ENCODE measurements at regions not wholly inside any gene's neighbourhood (a gene's known extent, or its start where the extent isn't known, plus 50 kb on each side); places are given as distances from the start of the nearest gene placed in this dataset.

GRCh38 chr11:92789761-92790160 lies 179.7 kb upstream of the MTNR1B start:
- no peaks in the 10 kb centered on the region for H3K27me3 ChIP-seq
- peaks cover 0 to 19% (median 0%) of the 10 kb centered on the region in 4 donors for H3K36me3 ChIP-seq
- peaks cover 0 to 4% (median 0%) of the 10 kb centered on the region in 4 donors for H3K4me1 ChIP-seq
- TF ChIP-seq EP300 (IDR thresholded peaks at IDR 0.05) (no peak), POLR2AphosphoS5 (IDR thresholded peaks at IDR 0.05) (no peak), POLR2A (IDR thresholded peaks at IDR 0.05) (no peak)
- 85 to 94% (median 87%) methylated on average over 8 to 9 of the region's 9 CpGs for WGBS, 5 donors
- DNase-seq = no peak
- H3K27ac ChIP-seq = no peak overlapping the region
- H3K4me3 ChIP-seq = no peak overlapping the region
- intact Hi-C loops (cut with DNase I; ENCODE audit: low total_unique reads) = no loop called here
- H3K9me3 ChIP-seq = no peaks in the 10 kb centered on the region

DNA sequence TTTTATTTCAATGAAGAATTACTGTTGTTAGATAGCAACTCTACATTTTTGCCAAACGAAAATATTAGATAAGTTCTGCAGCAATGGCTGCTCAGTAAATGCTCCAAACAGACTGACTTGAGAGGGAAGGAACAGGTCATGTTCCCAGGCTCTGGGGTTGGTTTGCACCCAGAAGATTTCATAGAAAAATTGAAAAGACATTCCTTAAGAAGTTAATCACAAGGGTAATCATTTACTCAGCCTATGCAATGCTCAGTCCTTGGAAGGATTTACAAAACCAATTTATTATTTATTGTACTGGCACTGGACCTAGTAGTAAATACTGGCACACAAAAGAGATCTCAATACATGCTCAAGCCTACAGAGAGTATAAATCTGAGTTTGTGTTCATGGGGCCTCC lies 179.1 kb upstream of the MTNR1B start:
- no peak for DNase-seq
- TF ChIP-seq EP300 (IDR thresholded peaks at IDR 0.05) (no peak), POLR2A (IDR thresholded peaks at IDR 0.05) (no peak), POLR2AphosphoS5 (IDR thresholded peaks at IDR 0.05) (no peak)
- TF ChIP-seq, protein P1, sequence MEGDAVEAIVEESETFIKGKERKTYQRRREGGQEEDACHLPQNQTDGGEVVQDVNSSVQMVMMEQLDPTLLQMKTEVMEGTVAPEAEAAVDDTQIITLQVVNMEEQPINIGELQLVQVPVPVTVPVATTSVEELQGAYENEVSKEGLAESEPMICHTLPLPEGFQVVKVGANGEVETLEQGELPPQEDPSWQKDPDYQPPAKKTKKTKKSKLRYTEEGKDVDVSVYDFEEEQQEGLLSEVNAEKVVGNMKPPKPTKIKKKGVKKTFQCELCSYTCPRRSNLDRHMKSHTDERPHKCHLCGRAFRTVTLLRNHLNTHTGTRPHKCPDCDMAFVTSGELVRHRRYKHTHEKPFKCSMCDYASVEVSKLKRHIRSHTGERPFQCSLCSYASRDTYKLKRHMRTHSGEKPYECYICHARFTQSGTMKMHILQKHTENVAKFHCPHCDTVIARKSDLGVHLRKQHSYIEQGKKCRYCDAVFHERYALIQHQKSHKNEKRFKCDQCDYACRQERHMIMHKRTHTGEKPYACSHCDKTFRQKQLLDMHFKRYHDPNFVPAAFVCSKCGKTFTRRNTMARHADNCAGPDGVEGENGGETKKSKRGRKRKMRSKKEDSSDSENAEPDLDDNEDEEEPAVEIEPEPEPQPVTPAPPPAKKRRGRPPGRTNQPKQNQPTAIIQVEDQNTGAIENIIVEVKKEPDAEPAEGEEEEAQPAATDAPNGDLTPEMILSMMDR (IDR thresholded peaks at IDR 0.05) = no peak
- no peaks in the 10 kb centered on the region for H3K4me1 ChIP-seq
- H3K9me3 ChIP-seq = no peaks in the 10 kb centered on the region
- intact Hi-C loops (cut with DNase I; ENCODE audit: low total_unique reads) = no loop called here
- no peaks in the 10 kb centered on the region for H3K27me3 ChIP-seq
- peaks cover 0 to 19% (median 0%) of the 10 kb centered on the region in 4 donors for H3K36me3 ChIP-seq
- H3K4me3 ChIP-seq = no peak overlapping the region
- 5 to 40% (median 37%) methylated on average over 1 of the region's 1 CpG for WGBS, 5 donors
- H3K27ac ChIP-seq = no peak overlapping the region

DNA sequence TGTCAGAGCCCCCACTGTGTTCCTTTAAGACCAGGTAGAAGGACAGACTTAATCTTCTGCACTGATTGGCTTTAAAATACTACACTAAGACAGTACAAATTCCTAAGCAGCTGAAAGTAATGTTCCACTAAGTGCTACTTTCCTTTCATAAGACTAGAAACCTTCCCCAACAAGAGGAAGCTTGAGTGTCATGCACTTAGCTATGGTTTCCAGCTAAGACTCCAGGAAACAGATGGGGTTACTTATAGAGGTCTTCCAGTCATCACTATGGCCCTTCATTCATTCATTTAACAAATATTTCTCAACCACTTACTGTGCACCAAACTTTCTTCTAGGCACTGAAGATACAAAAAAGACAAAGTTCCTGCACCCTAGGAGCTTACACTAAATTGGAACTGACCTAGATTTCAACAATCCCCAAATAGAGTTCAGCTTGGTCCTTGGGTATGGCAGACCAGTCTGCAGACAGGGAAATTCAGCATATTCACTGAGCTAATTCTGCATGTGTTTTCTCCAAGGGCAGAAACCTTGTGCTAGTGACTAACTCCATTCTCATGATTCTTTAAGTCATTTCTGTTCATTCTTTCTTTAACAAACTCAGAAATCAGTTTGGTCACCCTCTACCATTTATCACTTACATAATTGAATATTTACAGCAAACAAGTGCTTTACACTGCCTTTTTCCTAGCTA lies 178.4 kb upstream of the MTNR1B start:
- H3K4me3 ChIP-seq = no peak overlapping the region
- DNase-seq = no peak
- no peaks in the 10 kb centered on the region for H3K27me3 ChIP-seq
- intact Hi-C loops (cut with DNase I; ENCODE audit: low total_unique reads) = no loop called here
- H3K27ac ChIP-seq = no peak overlapping the region
- H3K4me1 ChIP-seq = no peaks in the 10 kb centered on the region
- no peaks in the 10 kb centered on the region for H3K9me3 ChIP-seq
- TF ChIP-seq, protein P1 (IDR thresholded peaks at IDR 0.05) = no peak
- no peak for TF ChIP-seq POLR2A (IDR thresholded peaks at IDR 0.05)
- H3K36me3 ChIP-seq = peaks cover 0 to 19% (median 0%) of the 10 kb centered on the region in 4 donors

GRCh38 chr11:92791886-92792285 lies 177.6 kb upstream of the MTNR1B start:
- intact Hi-C loops (cut with DNase I; ENCODE audit: low total_unique reads) = no loop called here

More at GRCh38 chr11:92791886-92792285, 177.6 kb upstream of the MTNR1B start:
- no peak overlapping the region for H3K27ac ChIP-seq
- WGBS, 5 donors = 79 to 89% (median 87%) methylated on average over 3 of the region's 3 CpGs
- no peaks in the 10 kb centered on the region for H3K4me1 ChIP-seq
- no peaks in the 10 kb centered on the region for H3K27me3 ChIP-seq
- TF ChIP-seq POLR2AphosphoS5 (IDR thresholded peaks at IDR 0.05) = no peak
- no peak for TF ChIP-seq EP300 (IDR thresholded peaks at IDR 0.05)
- TF ChIP-seq POLR2A (IDR thresholded peaks at IDR 0.05) = no peak
- TF ChIP-seq, protein P1 (IDR thresholded peaks at IDR 0.05) = no peak
- no peak for DNase-seq
- H3K4me3 ChIP-seq = no peak overlapping the region
- H3K36me3 ChIP-seq = peaks cover 0 to 19% (median 0%) of the 10 kb centered on the region in 4 donors
- no peaks in the 10 kb centered on the region for H3K9me3 ChIP-seq

Data from stomach (tissue), 8 donors.